ENCODE measurements at regions not wholly inside any gene's neighbourhood (a gene's known extent, or its start where the extent isn't known, plus 50 kb on each side); places are given as distances from the start of the nearest gene placed in this dataset.
"Not testable (repeated sequence)": the region's sequence is repeated elsewhere in the genome, so short reads cannot be mapped to it uniquely, and the experiment has no call there.

DNA sequence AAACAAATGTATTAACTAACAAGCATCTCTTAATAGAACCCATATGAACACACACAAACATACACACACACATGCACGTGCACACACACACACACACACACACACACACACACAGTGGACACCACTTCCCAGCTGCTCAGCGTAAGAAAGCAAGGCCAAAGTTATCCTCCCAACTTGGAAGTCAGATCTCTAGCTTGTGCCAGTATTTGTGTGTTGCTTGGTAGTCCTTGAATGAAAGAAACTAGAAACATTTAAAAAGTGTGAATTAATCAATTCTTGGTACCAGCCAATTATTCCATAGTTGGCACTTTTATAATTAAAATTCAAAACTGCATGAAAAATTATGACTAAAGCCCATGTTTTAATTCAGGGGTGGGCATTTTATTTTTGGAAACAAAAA lies 178.1 kb downstream of the TMEM161B start:
- DNase-seq = no peak

DNA sequence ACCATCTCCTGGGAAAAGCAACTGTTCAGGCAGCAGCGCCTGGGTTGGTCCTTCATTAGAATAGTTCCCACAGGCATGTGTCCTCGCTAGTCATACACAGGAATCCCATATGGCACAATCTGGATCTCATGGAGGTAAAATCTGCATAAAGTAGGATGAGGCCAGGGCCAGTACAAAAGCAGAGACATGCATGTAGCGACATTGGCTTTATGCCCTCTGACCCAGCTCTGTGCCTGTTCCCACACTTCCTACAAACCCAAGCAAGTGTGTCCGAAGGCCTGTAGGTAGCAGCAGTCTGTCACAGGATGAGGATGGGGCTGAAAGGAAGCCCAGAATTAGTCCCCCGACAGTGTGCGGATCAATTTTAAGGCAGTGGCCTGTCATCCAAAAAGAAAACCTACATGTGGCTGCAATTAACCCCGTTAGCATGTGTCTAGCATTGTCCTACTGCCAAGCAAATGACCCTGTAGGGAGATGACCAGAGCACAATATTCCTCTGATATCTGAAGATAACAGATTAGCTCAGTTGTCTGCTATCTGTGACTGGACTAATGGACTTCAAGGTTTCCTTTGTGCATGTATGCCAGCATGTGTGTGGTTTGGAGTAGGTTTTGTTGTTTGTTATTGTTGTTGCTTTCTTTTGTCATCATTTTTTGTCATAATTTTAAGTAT lies 178.8 kb downstream of the TMEM161B start:
- no peak for DNase-seq

DNA sequence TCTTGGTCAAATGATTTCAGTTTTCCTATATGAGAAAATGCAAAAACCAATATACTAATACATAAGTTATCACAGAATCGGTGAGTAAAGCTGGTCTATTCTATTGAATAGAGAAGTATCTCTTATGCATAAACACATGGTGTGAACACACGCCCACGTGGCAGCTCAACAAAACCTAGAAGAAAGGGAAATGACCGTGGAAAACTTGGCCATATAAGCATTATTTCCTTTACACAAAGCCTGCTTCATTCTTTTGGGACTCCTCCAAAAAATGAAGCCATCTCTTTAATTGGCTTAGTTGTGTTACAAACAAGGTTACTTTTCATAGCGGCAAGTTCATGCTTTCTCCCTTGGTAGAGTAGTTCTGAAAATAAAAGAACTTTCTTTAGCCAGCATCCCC lies 183.2 kb downstream of the TMEM161B start:
- DNase-seq = no peak

DNA sequence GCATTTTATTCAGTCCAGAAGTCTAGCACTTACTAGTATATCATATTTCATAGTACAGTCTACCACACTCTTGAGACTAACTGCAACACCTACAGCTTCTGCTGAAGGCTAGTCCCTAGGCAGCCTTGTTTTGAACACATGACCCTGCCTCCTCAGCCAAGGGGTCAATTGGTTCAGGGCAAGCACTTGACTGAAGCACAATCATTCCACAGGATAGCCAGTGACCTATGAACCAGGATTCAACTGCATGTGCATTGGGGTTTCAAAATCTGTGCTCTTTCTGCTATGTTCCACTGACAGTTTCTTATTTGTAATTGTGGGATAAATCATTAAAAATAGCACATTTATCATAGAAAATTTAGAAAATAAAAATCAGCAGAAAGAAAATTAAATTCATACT lies 186.8 kb downstream of the TMEM161B start:
- no peak for DNase-seq

DNA sequence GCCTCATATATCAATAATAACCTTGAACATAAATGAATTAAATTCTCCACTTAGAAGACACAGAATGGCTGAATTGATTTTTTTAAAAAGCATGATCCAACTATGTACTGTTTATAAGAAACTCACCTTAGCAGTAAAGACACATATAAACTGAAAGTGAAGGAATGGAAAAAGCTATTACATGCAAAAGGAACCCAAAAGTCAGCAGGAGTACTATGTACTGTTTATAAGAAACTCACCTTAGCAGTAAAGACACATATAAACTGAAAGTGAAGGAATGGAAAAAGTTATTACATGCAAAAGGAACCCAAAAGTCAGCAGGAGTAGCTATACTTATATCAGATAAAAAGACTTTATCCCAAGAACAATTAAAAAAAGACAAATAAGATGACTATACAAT lies 204.8 kb downstream of the TMEM161B start:
- DNase-seq = no peak

DNA sequence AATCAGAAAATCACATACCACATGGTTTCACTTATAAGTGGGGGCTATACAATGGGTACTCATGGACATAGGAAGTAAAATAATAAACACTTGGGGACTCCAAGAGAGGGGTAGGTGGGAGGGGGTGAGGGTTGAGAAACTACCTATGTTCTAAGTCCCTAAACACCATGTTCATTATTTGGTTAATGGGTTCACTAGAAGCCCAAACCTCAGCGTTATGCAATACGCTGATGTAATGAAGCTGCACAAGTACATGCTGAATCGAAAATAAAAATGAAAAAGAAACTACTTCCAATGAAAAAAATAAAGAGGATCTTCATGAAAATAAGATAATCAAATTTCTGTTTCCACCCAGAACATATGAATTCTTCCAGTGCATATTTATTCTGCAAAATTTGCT lies 208.5 kb downstream of the TMEM161B start:
- DNase-seq = no peak

DNA sequence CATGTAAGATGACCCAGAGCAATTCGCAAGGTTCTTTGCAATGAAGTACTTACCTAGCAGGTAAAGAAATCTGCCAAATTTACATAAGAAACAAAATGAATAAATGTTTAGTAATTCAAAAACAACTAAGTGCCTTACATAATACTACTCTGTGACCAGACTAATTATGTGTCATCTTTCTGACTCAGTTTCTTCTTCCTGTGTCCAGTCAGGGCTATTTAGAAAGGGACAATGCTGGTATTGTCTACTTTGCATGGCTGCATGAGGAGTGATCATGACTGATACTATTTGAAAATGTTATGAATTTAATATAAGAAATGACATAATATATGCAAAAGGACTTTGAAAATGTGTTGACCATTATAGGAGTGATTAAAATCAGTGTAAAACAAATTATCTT lies 210.0 kb downstream of the TMEM161B start:
- DNase-seq = no peak

DNA sequence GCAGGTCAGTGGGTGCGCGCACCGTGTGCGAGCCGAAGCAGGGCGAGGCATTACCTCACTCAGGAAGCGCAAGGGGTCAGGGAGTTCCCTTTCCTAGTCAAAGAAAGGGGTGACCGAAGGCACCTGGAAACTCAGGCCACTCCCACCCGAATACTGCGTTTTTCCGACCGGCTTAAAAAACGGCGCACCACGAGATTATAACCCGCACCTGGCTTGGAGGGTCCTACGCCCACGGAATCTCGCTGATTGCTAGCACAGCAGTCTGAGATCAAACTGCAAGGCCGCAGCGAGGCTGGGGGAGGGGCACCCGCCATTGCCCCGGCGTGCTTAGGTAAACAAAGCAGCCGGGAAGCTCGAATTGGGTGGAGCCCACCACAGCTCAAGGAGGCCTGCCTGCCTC lies 216.2 kb downstream of the TMEM161B start:
- not testable (repeated sequence) for DNase-seq

DNA sequence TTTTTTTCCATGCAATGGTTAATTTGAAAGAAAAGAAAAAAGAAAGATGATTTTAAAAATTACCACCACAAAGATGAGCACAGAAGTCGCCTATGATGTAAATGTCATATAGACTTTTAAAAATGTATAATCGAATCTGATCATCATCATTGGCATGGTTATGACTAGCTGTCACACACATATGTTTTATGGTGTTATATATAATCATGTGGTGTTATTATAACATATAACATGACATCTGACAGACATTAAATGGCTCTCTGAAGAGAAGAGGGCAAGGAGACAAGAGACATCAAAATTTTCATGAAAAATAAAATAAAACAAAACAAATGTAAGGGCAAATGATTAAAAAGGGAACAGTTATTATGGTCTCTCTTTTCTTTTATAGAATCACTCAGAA lies 217.5 kb downstream of the TMEM161B start:
- DNase-seq = no peak

DNA sequence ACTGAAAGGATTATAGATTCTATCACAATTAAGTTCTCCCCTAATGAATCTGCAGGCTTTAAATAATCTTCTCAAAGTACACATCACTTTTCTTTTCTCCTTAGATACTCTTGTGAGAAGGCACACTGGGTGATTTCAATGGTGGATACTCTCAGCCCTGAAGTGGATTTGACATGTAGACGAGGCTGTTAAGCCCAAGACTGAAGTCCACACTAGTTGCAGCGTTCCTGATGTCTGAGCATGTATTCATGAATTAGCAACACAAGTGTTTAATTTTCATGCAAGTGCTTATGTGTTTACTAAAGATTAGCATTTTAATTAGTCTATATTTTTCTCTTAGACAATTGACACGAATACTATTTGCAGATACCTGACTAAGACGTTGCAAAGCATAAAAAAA lies 218.9 kb downstream of the TMEM161B start:
- DNase-seq = no peak

DNA sequence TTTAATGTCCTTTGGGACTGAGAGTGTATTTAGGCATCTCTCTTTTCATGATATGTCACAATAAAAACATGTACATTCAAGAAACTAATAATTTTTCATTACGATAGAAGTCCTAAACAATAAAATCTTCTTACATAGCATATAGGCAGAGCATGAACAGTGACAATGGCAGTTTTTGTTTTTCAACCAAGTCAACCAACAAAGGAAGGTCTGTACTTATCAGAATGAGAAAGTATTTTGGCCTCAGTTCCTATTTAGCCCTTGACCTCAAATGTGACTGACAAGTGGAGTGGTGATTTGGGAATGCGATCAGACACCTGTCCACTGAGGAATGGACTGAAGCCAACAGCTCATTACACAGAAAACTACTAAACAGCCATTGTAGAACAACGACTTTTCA lies 219.5 kb downstream of the TMEM161B start:
- DNase-seq = no peak

DNA sequence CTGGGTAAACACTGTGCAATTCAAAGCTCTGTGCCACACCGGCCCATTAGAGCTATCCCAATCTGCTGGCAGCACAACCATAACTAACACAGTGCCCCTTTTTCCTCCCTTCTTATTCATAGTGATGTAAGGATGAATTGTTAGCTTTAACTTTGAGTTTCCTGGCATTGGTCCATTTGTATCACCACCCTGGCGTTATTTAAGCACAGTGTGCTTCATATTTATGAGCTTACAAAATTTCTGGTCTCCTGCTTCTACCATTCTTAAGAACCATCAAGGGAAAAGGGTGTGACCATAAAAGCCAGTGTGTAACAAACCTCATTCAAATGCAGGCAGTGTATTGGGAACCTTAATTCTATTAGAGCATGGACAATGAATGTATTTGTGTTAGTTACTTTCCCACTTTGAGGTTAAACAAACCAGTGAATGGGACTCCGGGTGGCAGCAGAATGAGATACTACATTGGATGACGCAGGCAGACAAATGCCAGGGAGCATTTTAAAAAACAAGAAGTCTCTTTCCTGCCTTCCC lies 222.6 kb downstream of the TMEM161B start:
- no peak for DNase-seq

DNA sequence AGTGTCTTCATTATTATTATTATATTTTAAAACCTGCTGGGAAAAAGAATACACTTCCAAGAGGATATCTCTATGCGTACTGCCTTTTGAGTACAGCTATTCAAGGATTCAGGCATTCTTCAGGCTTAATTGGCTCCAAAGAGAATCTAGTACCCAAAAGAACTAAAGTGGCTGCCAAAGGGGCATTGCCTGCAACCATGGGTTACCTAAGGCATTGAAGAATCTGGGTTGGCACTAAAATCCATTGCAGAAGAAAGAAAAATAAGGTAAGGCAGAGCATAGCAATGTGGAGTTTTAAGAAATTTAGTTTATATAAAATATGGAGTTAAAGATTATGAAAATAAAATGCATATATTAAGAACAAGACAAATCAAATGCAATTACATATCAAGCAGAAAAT lies 223.5 kb downstream of the TMEM161B start:
- no peak for DNase-seq

DNA sequence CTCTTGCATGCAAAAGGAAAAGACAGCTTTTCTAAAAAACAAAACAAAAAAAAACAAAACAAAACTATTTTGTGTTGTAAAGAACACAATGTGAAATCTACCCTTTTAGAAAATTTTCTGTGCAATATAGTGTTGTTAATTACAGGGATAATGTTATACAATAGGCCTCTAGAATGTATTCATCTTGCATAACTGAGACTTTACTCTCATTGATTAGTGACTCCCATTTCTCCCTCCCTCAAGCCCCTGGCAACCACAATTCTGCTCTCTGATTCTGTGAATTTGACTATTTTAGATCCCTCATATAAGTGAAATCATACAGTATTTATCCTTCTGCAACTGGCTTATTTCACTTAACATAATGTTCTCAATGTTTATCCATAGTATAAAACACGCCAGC lies 234.1 kb downstream of the TMEM161B start:
- no peak for DNase-seq

DNA sequence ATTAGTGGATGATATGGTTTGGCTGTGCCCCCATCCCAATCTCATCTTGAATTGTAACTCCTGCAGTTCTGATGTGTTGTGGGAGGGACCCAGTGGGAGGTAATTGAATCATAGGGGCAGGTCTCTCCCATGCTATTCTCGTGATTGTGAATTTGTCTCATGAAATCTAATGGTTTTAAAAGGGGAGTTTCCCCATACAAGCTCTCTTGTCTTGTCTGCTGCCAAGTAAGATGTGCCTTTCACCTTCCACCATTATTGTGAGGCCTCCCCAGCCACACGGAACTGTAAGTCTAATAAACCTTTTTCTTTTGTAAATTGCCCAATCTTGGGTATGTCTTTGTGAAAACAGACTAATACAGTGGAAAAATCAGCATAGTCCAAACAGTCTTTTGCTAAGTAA lies 235.5 kb downstream of the TMEM161B start:
- no peak for DNase-seq

DNA sequence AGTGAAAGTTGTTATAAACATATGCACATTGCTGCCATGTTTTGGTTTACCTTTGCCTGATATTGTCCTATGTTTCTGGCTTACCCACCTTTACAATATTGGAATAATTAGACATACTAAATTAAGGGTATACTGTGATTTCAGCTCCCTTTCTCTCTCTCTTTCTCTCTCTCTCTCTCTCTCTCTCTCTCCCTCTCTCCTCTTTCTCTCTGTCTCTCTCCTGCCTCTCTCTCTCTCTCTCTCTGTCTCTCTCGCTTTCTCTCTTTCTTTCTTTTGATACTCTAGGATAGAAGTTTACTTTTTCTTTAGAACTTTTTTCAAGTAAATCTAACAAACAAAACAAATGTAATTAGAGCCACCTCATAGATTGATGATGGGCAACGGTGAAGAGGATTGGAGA lies 239.6 kb downstream of the TMEM161B start:
- DNase-seq = no peak

DNA sequence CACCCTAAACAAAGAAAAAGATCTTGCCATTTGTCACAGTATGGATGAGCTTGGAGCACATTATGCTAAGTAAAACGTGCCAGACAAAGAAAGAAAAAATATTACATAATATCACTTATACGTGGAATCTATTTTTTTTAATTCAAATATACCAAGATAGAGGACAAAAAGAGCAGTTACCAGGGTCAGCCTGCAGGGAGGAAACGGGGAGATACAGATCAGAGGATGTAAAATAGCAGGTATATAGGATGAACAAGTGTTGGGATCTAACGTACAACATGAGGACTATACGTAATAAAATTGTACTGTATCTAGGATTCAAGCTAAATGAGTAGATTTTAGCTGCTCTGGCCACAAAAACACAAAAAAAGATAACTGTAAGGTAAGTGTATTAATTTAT lies 247.5 kb downstream of the TMEM161B start:
- no peak for DNase-seq

DNA sequence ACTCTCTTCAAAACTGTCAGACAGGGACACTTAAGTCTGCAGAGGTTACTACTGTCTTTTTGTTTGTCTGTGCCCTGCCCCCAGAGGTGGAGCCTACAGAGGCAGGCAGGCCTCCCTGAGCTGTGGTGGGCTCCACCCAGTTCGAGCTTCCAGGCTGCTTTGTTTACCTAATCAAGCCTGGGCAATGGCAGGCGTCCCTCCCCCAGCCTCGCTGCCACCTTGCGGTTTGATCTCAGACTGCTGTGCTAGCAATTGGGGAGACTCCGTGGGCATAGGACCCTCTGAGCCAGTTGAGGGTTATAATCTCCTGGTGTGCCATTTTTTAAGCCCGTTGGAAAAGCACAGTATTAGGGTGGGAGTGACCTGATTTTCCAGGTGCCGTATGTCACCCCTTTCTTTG lies 253.7 kb downstream of the TMEM161B start:
- not testable (repeated sequence) for DNase-seq

DNA sequence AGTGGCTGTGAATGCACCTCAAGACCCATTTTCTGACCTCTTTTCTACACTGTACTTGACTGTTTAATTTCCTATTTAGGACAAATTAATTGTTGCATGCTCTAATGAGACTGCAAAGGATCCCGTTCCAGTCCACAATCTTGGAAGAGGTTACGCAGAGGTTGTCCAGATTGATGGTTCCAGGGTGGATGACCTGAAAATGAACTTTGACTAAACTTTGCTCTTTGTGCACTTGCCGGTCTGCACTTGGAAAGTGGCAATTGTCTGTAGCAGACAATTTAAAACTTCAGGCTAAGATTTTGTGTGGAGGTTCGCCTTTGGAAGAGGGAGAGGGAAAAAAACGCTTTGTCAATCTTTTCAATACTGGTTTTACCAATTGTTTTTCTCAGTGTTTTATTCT lies 267.8 kb downstream of the TMEM161B start:
- no peak for DNase-seq

DNA sequence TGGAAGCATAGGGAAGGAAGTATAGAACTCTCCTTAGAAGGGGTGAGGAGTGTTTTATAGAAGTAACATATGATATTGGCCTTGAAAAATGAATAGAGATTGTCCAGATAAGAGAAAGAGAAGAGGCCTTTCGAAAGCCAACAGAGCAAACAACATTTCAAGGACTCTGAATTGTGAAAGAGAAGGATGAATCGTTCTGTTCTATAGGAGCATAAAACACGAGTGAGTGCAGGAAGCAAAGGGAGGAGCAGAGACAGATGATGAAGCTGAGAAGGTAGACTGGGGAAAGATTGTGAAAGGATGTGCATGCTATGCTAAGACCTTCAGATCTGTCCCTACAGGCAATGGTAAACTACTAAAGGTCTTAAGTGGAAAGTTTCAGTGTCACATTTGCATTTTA lies 271.0 kb downstream of the TMEM161B start:
- DNase-seq = no peak

DNA sequence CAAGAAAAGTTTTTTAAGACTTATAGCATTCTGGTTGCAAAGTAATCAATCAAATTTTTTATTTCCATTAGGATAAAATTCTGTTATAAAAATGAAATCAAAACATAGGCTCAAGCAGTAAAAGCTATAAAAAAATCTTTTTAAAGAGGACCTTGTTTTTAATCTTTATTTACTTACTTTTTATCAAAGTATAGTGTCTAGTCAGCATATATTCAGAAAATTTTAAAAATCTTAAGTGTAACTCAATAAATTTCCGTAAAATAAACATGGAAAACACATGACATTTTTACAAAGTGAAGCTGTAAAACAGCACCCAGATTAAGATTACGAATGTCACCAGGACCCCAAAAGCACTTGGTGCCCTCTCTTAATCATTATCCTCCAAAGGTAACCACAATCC lies 302.4 kb downstream of the TMEM161B start:
- DNase-seq = no peak

DNA sequence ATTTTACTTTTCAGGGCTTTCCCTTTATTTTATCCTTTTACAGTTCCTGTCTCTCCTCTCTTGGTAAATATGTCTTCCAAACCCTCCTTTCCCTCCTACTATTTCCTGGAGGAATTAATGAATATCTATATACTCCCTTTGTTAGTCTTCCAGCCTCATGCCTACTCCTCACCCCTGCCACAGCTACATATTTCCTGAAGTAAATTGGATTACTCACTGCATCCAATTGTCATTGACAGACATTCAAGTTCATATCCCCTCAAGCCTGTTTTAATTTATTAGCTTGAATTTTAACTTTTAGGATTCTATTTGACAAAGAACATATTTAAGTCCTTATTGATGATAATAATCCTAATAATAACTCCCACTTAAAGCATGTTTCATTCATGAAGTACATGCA lies 314.5 kb downstream of the TMEM161B start:
- DNase-seq = no peak

DNA sequence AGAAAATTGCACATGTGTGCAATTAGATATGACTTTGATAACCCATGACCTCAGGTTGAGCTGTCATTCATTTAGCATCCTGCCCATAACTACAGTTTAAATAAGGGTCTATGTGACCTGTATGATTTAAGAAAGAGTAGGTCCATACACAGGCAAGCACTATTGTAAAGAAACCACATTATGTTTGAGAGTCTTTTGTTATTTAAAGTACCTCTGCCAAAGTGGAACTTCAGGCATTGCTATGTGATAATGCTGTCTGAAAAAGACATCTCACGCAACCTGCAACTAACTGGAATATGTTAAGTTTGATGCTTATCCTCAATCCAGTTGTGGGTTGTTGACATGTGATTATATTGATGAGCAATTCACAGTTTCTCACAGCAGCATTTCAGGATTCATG lies 317.0 kb downstream of the TMEM161B start:
- no peak for DNase-seq

DNA sequence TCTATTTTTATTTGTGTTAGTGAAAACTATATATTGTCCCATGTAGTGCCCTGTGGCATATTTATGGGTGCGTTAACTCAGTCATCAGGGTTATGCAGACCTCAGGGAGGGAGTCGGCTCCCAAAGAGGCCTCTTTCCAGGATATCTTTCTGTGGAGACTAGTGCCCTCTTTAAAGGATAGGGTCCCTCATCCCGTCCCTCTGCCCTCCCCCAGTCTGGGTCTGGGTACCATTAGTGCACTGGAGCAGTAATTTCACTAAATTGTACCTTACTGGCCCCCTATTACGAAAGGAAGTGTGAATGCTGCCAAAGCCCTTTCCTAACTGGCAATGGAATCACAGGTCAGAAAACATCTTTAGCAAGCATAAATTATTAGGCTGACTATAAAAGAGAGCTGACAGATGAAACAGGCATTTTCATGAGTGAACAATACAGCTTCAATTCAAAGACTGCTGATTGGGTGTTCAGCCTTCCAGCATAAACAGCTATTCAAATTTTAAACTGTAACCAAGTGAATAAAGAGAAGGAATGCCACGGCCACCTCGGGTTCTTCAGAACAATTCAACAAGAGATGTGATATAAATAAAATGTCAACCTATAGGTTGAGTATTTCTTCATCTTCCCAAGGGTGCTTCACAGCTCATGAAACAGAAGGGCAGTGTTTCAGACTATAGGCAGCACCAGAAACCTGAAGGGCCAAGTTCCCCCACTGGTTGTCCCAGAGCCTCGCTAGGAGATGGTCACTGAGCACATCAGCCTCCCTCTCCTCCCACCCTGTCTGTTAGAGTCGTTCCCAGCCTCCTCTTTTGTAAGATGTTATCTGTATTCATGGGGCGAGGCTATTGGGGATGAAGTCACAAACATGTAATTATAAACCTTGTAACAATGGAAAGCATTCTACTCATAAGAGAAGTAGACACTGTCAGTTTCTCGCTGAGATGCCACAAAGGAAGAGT lies 318.7 kb downstream of the TMEM161B start:
- no peak for DNase-seq

Measured in NK-92 treated with Interleukin-12 subunit alpha and Interleukin-12 subunit beta, amount 100 ng/mL, for 24 hours (cell line).